Tibial artery (tissue), 4 donors: ENCODE measurements at regions not wholly inside any gene's neighbourhood (a gene's known extent, or its start where the extent isn't known, plus 50 kb on each side); places are given as distances from the start of the nearest gene placed in this dataset.

Source experiments
- DNase-seq, 2 donors: peaks; one replicate each; pipeline ENCODE4 v3.0.0-alpha.2; 2019
- H3K27ac ChIP-seq, 2 donors: fragments of 200-600 bp; sonication (generic) in 1 of 2; 1 replicate in 1 of 2; 2 replicates in 1 of 2; pipeline ENCODE4 v1.5.1; 2018 to 2019; ENCODE audit warnings: mild to moderate bottlenecking in 1 of 2
- H3K27me3 ChIP-seq, 2 donors: fragments of 200-600 bp; sonication (generic) in 1 of 2; one replicate each; pipeline versions ENCODE4 v1.5.1 to v1.6.0; 2016 to 2019
- H3K36me3 ChIP-seq, 3 donors: fragments of 200-600 bp; sonication (generic) in 2 of 3; one replicate each; pipeline ENCODE4 v1.5.1; 2016 to 2019; ENCODE audit warnings: mild to moderate bottlenecking in 2 of 3
- H3K4me1 ChIP-seq, 4 donors: fragments of 200-600 bp; sonication (generic) in 2 of 4; 1 replicate in 3 of 4; 2 replicates in 1 of 4; pipeline ENCODE4 v1.5.1; 2016 to 2019
- H3K4me3 ChIP-seq, 2 donors: fragments of 200-600 bp; sonication (generic) in 1 of 2; 1 replicate in 1 of 2; 2 replicates in 1 of 2; pipeline ENCODE4 v1.5.1; 2018 to 2019; ENCODE audit warnings: mild to moderate bottlenecking in 2 of 2
- H3K9me3 ChIP-seq, 3 donors: fragments of 200-600 bp; sonication (generic) in 1 of 3; one replicate each; pipeline ENCODE4 v1.5.1; 2016 to 2019
- intact Hi-C: fragments of 100-400 bp; cut with DNase I; formaldehyde crosslinking; loops from one replicate; pipeline ENCODE4 v1.15.0; 2023; ENCODE audit warnings: low total_unique reads
- TF ChIP-seq, protein P1 (sequence below), 2 experiments: fragments of 200-600 bp in 1 of 2; fragments of 450-650 bp in 1 of 2; IDR thresholded peaks; one replicate each; pipeline ENCODE4 v1.5.1; 2017 to 2019; ENCODE audit warnings: antibody characterized with exemption in 2 of 2, mild to moderate bottlenecking in 1 of 2, moderate library complexity in 1 of 2

DNA sequence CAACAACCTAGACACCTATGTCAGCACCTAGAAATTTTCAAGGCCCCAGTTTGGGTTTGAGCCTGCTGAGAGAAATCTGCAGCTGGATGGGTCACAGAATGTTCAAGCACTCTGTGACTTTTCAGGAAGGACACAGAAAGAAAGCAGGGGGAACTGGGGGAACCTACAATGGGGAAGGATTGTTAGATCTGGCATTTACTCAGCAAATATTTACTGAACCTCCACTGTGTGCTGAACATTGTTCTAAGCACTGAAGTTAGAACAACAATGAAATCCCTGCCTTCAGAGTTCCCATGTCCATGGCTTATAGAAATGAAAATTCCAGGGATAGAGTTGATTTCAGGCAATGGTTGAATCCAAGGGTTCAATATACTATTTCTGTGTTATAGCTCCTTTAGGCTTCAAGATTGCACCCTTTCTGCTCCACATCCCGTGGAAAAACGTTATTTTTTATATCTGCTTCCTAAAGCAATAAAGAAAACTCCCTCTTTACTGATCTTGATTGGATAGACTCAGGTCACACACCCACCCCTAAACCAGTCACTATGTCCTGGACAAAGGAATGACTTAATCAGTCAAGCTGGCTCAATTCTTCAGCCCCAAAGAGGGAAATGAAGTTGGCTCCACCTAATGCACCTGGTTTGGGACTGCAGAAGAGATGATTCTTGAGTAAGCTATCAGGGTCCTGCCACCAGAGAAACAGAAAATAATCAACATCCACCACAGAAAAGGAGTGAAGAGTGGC, 95.1 kb downstream of the OR5AK2 start:
- H3K4me3 ChIP-seq: no peak overlapping the region
- DNase-seq: no peak
- H3K9me3 ChIP-seq: no peaks in the 10 kb centered on the region
- intact Hi-C loops: no loop called here
- no peaks in the 10 kb centered on the region for H3K36me3 ChIP-seq
- H3K4me1 ChIP-seq: no peaks in the 10 kb centered on the region
- H3K27ac ChIP-seq: no peak overlapping the region
- TF ChIP-seq, protein P1, sequence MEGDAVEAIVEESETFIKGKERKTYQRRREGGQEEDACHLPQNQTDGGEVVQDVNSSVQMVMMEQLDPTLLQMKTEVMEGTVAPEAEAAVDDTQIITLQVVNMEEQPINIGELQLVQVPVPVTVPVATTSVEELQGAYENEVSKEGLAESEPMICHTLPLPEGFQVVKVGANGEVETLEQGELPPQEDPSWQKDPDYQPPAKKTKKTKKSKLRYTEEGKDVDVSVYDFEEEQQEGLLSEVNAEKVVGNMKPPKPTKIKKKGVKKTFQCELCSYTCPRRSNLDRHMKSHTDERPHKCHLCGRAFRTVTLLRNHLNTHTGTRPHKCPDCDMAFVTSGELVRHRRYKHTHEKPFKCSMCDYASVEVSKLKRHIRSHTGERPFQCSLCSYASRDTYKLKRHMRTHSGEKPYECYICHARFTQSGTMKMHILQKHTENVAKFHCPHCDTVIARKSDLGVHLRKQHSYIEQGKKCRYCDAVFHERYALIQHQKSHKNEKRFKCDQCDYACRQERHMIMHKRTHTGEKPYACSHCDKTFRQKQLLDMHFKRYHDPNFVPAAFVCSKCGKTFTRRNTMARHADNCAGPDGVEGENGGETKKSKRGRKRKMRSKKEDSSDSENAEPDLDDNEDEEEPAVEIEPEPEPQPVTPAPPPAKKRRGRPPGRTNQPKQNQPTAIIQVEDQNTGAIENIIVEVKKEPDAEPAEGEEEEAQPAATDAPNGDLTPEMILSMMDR (IDR thresholded peaks at IDR 0.05): no peak
- no peaks in the 10 kb centered on the region for H3K27me3 ChIP-seq

DNA sequence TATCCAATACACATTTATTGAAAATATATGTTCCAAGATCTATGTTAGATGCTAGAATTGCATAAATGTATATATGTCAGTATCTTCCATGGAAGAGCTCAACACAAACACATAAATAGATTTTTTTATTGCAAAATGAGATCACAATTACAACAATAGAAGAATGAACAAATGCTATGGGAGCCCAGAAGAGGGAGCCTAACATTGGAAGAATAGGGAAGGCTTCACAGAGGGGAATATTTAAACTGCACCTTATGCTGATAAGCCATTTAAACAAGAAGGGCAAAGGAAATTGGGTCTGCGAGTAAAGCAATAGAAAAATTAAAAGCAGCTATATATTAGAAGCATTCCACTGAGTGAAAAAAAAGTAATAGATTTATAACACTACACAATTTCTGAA, 96.1 kb upstream of the LRRC55 start:
- H3K27me3 ChIP-seq: no peaks in the 10 kb centered on the region
- TF ChIP-seq, protein P1 (IDR thresholded peaks at IDR 0.05): no peak
- no peaks in the 10 kb centered on the region for H3K9me3 ChIP-seq
- H3K4me1 ChIP-seq: no peaks in the 10 kb centered on the region
- H3K27ac ChIP-seq: no peak overlapping the region
- H3K36me3 ChIP-seq: no peaks in the 10 kb centered on the region
- H3K4me3 ChIP-seq: no peak overlapping the region
- DNase-seq: no peak
- intact Hi-C loops: no loop called here

DNA sequence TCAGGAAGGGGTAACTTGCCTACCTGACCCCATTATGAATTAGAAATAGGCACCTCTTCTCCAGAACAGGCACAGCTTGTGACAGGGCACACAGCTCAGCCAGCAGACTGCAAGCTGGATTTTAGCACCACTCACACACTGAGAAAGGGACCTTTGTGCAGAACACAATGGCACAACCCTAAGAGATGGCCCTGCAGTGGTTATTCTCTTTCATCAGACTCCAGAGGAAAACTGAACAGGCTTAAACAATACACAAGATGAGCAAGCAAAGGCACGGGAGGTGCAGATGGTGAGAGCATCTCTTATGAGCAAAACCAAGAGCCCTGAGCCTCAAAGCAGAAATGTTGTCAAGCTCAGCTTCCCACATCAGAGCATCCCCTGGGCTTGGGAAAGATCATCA, 93.8 kb upstream of the LRRC55 start:
- no peak overlapping the region for H3K4me3 ChIP-seq
- no peaks in the 10 kb centered on the region for H3K27me3 ChIP-seq
- DNase-seq: no peak
- no peaks in the 10 kb centered on the region for H3K36me3 ChIP-seq
- H3K27ac ChIP-seq: no peak overlapping the region
- no peaks in the 10 kb centered on the region for H3K9me3 ChIP-seq
- intact Hi-C loops: no loop called here
- TF ChIP-seq, protein P1 (IDR thresholded peaks at IDR 0.05): no peak
- H3K4me1 ChIP-seq: no peaks in the 10 kb centered on the region

DNA sequence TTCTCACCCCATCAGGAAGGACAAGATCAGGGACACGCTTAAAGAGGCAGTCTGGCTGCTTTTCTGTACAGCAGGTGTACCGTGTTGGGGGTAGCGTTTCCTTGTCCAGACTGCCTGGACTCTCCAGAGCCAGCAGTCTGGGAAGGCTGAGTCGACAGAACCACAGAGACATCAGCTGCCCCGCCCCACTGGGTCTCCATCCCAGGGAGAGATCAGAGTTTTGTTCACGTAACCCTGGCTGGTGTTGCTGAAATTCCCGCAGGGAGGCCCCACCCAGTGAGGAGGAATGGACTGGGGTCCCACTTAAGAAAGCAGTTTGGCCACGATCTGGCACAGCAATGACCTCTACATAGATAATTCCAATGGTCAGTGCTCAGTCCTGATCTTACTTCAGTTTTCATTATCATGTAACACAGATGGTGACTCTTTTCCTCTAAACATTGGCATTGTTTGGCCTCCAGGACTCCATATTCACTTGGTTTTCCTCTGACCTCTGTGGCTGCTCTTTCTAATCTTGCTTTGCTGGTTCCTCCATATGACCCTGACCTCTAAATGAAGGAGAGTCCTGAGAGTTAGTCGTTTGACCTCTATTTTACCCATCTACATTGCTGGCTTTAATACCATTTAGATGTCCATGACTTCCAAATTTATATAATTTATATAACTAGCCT, 89.6 kb upstream of the LRRC55 start:
- Histone ChIP-seq H3K4me3 (no peak overlapping the region), H3K4me1 (no peaks in the 10 kb centered on the region), H3K27ac (no peak overlapping the region), H3K9me3 (no peaks in the 10 kb centered on the region), H3K27me3 (no peaks in the 10 kb centered on the region), H3K36me3 (no peaks in the 10 kb centered on the region)
- no peak for DNase-seq
- TF ChIP-seq, protein P1 (IDR thresholded peaks at IDR 0.05): no peak
- intact Hi-C loops: no loop called here

DNA sequence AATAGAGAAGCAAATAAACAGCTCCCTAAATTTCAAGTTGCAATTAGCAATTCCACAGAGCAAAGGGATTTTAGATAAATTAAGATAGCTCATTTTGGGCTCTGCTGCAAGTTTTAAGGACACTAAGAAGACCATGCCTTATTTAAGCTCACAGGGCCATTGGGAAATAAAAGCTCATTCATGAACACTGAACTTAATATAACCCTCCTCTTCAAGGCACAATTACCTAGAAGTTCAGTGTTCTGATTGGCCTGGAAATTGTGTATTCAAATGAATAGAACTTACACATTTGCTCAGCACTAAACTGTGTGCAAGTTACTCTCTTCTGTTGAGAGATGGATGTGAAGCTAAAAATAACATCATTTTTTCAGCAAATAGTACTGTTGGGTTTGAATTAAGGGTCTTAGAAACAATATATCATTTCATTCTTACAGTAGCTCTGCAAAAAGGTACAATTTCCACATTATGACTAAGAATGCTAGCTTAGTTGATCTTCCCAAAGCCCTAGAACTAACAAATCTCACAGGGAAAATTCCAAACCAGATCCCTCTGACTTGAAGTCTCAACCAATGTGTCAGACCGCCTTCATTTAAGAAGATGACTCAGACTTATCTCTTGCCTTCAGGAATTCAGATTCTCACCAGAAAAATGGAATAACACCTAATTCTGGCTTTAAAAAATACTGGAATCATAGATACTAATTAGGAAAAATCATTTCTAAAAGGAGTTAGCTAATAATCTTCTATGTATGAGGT, 87.4 kb upstream of the LRRC55 start:
- no peak overlapping the region for H3K4me3 ChIP-seq
- H3K27me3 ChIP-seq: no peaks in the 10 kb centered on the region
- no peaks in the 10 kb centered on the region for H3K4me1 ChIP-seq
- H3K36me3 ChIP-seq: no peaks in the 10 kb centered on the region
- no peaks in the 10 kb centered on the region for H3K9me3 ChIP-seq
- intact Hi-C loops: no loop called here
- TF ChIP-seq, protein P1 (IDR thresholded peaks at IDR 0.05): no peak
- H3K27ac ChIP-seq: no peak overlapping the region
- no peak for DNase-seq
